KG1 (cell line): ENCODE measurements at regions not wholly inside any gene's neighbourhood (a gene's known extent, or its start where the extent isn't known, plus 50 kb on each side); places are given as distances from the start of the nearest gene placed in this dataset.
A peak's percentile ranks its signal among the peaks of the same experiment; 100 is the strongest.
"Not testable (repeated sequence)": the region's sequence is repeated elsewhere in the genome, so short reads cannot be mapped to it uniquely, and the experiment has no call there.

Source experiments
- DNase-seq: peaks from one replicate; lab custom pipeline; 2025; lab: John Stamatoyannopoulos, UW

GRCh38 chr21:33993286-33994231, 78.0 kb upstream of the ATP5PO start:
- peak; percentile 90 for DNase-seq

DNA sequence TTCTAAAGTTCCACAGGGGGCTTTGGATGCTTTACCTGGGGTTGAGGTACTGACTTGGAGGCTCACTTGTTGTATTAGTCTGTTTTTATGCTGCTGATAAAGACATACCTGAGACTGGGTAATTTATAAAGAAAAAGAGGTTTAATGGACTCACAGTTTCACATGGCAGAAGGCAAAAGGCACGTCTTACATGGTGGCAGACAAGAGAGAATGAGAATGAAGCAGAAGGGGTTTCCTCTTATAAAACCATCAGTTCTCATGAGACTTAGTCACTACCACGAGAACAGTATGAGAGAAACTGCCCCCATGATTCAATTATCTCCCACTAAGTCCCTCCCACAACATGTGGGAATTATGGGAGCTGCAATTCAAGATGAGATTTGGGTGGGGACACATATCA, 76.8 kb upstream of the ATP5PO start:
- not testable (repeated sequence) for DNase-seq

DNA sequence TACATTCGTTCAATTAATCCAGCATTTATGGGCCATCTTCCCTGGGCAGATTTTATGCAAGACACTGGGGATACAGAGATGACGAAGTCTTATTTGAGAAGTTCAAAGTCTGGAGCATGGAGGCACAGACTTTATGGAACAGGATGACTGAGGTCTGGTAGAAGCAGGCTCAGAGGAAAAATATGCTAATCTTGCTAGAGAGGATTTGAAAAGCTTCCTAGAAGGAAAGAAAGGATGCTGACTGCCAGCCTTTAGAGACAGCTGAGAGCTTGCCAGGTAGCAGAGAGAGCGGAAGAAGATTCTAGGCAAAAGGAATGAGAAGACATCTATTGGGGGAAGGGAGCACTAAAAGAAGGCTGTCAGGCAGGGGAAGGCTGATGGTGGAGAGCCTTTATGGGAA, 75.5 kb upstream of the ATP5PO start:
- no peak for DNase-seq

GRCh38 chr21:33989440-33989839, 73.8 kb upstream of the ATP5PO start:
- no peak for DNase-seq

DNA sequence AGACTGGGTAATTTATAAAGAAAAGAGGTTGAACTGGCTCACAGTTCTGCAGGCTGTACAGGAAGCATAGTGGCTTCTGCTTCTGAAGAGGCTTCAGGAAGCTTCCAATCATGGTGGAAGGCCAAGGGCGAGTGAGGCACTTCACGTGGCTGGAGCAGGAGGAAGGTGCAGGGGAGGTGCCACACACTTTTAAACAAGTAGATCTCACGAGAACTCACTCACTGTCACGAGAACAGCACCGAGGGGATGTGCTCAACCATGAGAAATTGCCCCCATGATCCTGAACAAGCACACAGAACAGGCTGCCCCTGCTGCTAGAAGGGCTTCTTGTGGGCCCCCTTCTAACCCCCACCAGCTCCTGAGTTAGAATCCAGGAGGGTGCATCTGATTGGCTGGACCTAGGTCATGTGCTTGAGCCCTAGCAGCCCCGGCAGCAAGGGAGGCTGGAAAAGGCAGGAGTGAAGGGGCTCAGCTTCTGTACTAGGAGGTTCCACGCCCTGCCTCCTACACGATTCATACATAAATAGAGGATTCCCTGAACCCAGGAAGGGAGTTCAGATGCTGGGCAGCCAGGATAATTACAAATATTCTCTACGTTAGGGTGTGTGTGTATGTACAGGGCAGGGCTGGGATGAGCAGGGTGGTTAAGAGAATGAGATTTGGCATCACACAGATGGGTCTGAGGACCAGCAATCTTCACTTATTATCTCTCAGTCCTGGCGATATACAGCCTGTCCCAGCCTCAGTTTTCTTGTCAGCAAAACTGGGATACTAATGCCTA, 72.8 kb upstream of the ATP5PO start:
- no peak for DNase-seq

- DNase-seq: no peak
These were observed 71.9 kb upstream of the ATP5PO start for GRCh38 chr21:33987461-33987860.

GRCh38 chr21:33985117-33986050, 69.8 kb upstream of the ATP5PO start:
- DNase-seq: no peak

DNA sequence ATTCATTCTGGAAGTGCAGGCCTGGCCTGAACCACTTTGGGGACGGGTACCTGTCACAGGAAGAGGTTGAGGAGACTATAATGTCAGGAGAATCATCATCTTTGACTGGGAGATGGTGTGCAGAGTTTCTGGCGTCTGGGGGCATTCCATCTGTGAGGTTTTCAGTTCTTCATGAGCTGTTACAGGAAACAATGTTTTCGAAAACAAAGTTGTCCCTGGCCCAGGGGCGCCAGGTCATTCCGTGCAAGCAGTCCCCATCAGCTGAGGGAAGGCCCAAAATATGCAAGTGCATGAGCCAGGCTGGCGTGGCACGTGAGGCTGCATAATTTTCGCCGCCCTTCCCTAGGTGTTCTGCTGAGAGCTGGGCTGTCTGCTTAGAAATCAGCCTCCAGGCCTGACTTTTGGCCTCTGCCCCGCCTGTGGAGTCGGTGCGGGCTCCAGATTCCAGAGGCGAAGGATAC, 68.4 kb upstream of the ATP5PO start:
- DNase-seq: no peak

DNA sequence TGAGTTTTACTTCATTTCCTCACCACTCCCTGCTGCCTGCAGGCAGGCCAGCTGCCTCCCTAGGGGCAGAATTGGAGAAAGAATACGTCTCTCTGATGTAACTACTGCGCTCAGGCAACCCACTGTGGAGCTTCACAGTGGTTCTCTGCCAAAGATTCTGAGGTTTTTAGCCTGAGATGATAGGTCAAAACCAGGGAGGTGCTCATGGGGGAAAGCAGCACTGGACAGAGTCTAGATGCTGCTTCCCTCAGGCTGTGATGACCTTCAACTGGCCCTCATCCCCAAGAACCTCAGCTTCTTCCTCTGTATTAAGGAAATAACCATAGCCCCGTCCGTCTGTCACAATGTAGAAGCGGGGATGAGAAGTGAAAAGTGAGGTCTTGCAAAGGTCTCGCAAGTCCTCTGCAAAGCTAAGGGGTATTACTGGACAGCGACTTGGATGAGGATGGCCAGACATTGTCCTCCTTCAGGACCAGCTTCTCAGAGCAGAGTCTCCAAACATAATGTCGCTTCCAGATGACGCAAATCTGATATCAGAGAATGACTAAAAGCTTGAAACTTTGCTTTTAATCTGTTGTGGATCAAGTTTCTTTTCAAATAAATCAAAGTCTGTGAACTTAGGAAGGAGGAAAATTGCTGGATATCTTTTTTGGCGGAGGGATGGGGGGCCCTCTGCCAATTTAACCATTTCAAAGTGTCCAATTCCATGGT, 65.9 kb upstream of the ATP5PO start:
- no peak for DNase-seq

DNA sequence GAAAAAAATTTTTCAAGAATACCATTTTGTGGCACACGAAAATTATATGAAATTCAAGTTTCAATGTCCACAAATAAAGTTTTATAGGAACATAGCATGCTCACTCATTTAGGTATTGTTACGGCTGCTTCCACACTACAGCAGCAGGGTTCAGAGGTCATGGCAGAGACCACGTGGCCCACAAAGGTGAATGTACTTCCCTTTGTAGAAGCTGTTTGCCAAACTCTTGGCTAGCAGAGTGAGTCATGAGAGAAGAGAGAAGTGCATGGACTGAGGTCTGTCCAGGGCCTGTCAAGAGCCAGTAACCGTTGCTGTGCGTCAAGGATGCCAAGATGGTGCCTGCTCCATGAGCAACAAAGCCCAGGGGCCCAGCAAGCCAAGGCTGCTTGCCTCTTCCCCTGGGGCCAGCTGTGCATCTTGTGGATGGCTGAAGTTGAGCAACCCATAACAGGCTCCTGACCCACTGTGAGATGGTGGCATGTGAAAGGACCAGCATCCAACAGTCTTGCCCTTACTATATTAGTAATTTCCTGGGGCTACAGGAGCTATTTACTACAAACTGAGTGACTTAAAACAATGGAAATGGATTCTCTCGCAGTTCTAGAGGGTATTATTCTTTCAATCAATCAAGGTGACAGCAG, 64.8 kb upstream of the ATP5PO start:
- no peak for DNase-seq

DNA sequence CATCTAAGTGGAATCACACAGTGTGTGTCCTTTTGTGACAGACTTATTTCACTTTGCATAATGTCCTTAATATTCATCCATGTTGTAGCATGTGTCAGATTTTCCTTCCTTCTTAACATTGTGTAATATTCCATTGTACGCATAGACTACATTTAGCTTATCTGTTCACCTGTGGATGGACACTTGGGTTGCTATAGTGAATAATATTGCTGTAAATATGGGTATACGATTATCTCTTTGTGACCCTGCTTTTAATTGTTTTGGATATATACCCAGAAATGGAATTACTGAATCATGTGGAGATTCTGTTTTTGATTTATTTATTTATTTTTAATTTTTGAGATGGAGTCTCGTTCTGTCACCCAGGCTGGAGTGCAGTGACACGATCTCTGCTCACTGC, 63.0 kb upstream of the ATP5PO start:
- no peak for DNase-seq

GRCh38 chr21:33977721-33978369, 62.2 kb upstream of the ATP5PO start:
- no peak for DNase-seq

- DNase-seq: no peak
These were observed 61.6 kb upstream of the ATP5PO start for GRCh38 chr21:33977017-33977720.

DNA sequence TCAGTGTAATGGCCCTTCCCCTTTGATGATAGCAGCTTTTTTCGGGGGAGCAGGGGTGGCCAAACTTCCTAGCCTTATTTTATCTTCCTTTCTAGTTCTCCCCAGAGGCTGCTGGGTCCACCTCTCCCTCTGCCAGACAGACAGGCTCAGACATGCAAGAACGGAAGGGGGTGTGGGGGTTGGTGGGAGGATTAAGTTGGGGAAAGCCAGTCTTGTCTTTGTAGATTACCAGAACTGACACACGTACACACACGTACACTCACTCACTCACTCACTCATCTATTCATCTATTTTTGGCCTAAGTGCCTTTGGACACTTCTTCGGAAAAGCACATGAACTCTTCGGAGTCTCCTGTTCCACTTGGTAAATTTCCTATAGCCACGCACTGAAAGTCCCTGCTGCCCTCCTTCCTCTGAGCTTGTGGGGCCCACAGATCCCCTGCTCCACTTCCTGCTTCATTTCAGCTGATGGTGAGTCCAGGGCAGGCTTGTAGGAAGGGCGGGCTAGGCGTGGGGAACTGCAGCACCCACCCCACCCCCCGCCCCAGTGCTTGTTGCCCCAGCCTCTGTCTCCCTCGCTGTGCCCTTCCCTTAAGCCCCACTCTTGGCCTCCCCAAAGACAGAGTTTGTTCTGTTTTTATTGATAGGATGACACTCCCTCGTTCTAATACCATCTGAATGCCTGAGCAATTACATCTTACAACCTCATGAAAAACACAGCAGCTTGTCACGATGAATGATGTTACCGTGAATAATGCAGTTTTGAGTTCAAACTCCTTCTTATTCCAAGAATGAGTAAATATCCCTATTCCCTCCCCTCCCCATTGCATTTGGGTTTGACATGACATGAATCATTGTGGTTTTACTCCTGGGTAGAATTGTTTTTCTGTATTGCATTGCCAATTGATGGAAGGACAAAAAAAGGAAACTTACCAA, 60.7 kb upstream of the ATP5PO start:
- DNase-seq: peak; percentile 74

- peak; percentile 53 for DNase-seq
These were observed 60.0 kb upstream of the ATP5PO start for GRCh38 chr21:33975548-33976081.

DNA sequence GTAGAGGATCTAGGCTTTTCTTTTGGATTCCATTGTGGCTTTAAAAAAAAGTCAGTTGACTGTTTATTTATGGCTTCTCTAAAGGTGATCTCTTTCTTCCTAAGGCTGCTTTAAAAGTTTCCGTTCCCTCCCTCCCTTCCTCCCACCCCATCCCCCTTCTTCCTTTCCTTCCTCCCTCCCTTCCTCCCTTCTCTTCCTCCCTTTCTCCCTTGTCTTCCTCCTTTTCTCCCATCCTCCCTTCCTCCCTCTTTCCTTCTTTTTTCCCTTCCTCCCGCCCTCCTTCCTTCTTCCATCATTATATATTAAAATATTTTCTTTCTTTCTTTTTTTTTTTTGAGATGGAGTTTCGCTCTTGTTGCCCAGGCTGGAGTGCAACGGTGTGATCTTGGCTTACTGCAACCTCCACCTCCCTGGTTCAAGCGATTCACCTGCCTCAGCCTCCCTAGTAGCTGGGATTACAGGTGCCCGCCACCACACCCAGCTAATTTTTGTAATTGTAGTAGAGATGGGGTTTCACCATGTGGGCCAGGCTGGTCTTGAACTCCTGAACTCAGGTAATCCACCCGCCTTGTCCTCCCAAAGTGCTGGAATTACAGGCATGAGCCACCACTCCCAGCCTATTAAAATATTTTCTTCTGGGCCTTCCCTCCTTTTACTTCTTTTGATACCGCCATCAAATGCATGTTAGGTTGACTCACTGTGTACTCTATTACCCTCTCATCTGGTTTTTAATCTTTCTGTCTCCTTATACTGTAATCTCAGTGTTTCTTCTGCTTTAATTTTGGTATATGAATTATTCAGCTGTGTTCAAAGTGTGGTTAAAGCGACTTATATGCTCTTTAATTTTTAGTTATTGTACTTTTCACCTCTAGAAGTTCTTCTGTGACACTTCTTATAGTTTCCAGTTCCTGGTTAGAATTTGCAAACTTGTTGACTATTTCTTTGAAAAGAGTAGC, 59.2 kb upstream of the ATP5PO start:
- no peak for DNase-seq

GRCh38 chr21:33973268-33973667, 57.7 kb upstream of the ATP5PO start:
- no peak for DNase-seq
